HG02981 (cell line): ENCODE measurements at regions not wholly inside any gene's neighbourhood (a gene's known extent, or its start where the extent isn't known, plus 50 kb on each side); places are given as distances from the start of the nearest gene placed in this dataset.
"Not testable (repeated sequence)": the region's sequence is repeated elsewhere in the genome, so short reads cannot be mapped to it uniquely, and the experiment has no call there.

Source experiments
- ATAC-seq: cut with Tn5 transposase; IDR thresholded peaks from one replicate; pipeline ENCODE4 v1.9.1; 2021; ENCODE audit warnings: mild to moderate bottlenecking, moderate library complexity; ENCODE audit not compliant: unreplicated experiment

DNA sequence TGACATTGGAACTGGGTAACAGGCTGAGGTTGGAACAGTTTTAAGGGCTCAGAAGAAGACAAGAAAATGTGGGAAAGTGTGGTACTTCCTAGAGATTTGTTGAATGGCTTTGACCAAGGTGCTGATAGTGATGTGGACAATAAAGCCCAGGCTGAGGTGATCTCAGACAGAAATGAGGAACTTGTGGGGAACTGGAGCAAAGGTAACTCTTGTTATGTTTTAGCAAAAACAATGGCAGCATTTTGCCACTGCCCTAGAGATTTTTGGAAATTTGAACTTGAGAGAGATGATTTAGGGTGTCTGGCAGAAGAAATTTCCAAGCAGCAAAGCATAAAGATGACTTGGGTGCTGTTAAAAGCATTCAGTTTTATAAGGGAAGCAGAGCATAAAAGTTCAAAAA is 474.7 kb upstream of the ADGRB3 start:
- ATAC-seq = no peak

DNA sequence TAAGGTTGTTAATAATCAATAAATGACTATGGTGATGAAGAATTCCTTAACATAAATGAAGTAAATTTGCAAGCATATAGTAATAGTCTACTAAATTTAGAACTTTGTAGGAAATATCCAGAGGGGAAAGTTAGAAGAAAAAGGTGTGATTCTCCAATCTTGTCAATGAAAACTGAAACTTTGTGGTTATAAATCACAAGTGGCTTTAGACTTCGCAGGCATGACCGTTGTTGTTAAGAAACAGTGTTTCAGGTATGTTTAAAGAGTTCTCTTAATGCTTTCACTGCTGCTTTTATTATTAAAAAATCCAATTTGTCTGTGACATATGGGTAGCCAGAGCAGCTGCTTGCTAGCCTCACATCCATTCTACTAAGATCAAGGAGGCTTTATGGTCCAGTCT is 475.6 kb upstream of the ADGRB3 start:
- ATAC-seq = peak; percentile 50

DNA sequence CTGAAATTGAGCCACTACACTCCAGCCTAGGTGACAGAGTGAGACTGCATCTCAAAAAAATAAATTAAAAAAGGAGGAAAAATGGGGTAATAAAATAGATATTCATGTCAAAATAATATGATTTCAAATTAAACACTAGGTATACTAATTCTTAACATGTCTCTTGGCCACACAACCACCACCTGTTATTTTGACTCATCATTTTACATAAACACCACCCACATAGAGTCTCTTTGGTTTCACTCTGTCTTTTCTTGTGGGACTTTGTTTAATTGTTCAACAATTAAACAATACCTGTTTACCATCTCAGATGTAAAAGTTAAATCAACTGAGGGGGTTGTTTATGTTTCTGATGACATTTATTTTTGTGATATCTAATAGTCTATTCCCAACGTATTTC is 476.8 kb upstream of the ADGRB3 start:
- peak; percentile 82 for ATAC-seq

DNA sequence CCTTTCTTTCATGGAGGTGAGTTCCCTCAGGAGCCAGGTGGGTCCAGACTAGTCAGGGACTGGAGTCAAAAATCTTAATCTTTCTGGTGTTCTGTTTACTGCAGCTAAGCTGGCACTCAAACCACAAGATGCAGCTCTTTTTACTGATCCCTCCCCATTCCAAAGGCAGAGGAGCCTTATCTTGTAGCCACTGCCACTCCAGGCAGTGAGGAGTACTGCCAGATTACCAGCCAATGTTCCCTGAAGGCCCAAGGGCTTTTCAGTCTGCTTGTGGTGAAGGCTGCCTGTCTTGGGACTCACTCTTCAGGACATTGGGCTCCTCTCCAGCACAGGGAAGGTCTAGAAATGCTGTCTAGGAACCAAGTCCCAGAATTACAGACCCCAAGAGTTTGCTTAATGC is 490.4 kb upstream of the ADGRB3 start:
- ATAC-seq = no peak

DNA sequence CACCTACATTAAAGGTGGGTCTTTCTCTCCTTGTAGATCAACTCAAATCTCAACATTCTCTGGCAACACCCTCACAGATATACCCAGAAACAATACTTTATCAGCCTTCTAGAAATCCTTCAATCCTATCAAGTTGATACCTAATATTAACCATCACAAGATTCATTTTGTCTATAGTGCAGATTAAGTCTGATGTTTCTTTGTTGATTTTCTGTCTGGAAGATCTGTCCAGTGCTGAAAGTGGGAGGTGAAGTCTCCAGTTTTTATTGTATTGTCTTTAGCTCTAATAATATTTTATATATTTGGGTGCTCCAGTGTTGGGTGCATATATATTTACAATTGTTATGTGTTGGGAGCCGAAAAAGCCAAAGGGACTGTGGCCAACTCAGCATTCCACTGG is 493.9 kb upstream of the ADGRB3 start:
- no peak for ATAC-seq

DNA sequence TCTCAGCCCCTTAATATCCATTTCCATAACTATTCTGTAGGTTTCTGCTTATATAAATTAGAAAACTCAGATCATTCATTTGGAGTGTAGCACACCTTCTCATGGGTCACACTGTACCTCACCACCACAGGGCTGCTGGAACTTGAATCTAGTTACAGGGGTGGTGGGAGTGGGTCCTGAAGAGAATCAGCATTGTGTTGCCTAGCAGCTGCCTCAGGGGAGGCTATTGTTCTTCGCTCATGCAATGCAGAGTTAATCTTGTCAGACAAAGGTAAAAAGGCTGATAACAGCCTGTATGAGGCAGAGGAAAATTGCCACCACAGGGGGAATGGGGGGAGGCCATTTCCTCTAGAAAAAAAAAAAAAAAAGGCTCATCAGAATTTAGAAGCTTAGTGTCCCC is 496.0 kb upstream of the ADGRB3 start:
- ATAC-seq = no peak

DNA sequence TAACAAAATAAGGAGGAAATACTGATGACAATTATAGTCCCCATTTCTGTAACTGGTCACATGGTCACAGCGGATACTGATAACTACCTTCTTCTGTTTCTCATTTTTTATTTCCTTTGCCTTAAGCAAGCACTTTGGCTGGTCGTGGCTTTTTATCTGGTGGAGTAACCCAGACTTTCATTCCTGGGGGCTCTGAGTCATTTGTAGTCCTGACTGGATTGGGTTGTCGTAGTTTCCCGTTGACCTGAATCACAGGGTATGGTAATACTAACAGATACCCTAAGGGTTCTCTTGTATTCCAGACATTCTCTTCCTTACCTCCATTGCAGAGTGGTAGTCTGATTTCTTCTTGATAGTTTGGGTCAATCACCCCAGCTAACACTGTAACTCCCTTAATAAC is 500.3 kb upstream of the ADGRB3 start:
- ATAC-seq = no peak

DNA sequence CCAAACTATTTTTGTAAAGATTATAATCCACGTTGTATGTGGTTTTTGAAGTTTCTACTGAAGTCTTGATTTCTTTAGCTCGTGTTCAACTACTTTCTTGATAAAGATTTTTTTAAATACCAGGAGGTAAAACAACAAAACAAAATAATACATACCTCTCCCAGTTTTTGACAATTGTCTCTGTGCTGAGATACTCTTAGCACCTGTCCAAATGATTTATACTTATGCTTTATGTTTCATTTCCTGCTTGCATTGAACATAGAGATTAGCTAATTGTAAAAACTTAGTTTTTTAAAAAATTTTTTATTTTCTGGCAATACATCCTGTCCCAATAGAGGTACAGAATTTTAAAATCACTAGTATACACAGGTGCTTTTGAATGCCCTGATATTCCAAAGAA is 506.9 kb upstream of the ADGRB3 start:
- ATAC-seq = no peak

DNA sequence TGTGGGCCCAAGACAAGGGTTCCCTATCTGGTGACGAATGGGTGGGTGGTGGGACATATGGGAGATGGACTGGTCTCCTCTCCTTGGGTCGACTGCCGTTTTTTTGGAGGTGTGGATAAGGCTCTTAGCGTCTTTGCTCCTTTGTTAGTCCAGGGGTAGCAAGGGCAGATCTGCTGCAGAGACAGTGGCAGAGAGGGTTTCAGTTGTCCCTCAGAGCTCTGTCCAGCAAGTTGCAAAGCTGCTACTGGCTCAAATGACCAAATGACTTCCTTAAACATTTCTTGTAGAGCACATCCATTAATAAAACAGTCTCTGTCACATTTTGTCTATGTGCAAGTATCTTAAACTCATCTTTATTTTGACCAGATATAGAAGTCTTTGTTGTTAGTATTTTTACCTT is 508.0 kb upstream of the ADGRB3 start:
- ATAC-seq = peak; percentile 6

DNA sequence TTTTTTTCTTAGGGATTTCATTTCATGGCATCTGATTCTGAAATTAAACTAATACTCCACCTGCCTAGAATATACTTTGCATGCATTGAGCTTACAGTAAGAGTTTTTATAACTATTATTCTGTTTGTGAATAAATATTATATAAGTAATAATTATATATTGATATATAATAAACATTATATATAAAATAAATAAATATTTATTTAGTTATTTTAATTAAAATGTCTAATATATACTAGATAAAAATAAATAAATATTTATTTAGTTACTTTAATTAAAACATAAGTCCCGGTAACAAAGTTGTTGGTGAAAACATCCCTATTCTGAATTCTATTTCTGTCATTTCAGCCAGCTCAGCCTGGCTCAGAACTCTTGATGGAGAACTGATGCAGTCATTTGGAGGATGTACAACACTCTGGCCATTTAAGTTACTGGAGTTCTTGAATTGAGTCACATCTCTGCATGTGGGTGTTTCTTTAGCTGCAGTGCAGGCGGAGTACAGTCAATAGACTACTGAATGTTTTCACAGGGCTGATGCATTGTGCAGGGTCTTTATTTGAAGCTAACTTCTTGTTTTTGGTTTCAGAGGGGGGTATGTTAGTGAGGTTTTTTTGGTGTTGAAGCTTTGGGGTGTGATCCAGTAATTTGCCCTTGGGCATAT is 508.9 kb upstream of the ADGRB3 start:
- ATAC-seq = peak; percentile 96

DNA sequence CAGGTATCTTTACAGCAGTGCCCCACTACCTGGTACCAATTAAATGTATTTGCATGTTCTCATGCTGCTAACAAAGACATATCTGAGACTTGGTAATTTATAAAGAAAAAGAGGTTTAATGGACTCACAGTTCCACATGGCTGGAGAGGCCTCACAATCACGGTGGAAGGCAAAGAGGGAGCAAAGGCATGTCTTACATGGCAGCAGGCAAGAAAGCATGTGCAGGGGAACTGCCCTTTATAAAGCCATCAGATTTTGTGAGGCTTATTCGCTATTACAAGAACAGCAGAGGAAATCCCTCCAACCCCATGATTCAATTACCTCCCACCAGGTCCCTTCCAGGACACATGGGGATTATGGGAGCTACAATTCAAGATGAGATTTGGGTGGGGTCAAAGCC is 512.1 kb upstream of the ADGRB3 start:
- ATAC-seq = not testable (repeated sequence)

DNA sequence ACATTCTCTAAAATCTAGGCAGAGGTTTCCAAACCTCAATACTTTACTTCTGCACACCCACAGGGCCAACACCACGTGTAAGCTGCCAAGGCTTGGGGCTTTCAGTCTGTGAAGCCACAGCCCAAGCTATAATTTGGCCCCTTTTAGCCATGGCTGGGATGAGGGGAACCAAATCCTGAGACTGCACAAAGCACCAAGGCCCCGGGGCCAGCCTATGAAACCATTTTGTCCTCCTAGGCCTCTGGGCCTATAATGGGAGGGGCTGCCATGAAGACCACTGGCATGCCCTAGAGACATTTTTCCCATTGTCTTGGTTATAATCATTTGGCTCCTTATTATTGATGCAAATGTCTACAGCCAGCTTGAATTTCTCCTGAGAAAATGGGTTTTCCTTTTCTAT is 513.0 kb upstream of the ADGRB3 start:
- no peak for ATAC-seq

DNA sequence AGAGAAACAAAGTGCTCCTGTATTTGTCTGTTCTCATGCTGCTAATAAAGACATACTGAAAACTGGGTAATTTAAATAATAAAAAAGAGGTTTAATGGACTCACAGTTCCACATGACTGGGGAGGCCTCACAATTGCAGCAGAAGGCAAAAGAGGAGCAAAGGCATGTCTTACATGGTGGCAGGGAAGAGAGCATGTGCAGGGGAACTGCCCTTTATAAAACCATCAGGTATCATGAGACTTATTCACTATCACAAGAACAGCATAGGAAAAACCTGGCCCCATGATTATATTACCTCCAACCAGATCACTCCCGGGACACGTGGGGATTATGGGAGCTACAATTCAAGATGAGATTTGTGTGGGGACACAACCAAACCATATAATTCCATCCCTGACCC is 514.1 kb upstream of the ADGRB3 start:
- not testable (repeated sequence) for ATAC-seq

DNA sequence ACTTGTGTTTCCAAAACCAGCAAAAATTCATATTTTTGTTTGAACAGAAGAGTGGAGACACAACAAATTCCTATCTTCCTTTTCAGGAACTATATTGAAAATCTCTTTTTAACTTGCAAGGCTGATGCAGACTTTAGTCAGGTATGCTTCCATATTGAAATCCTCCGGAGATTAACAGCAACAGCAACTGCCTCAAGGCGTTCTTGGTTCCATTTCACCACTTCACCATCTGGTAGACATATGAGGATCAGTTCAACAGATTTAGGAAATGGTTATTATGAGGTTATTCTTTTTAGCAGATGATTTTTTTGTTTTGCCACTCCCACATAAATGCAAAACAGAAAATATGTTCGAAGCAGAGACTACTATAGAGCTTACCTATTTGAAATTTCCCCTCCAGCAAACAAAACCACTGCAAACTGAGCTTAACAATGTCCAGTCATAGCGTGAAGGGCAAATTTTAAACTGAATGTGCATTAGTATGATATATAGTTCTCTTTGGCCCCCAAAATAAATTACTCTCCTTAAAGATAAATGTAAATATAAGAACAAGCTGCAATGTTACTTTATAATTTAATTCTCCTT is 520.5 kb upstream of the ADGRB3 start:
- ATAC-seq = no peak

DNA sequence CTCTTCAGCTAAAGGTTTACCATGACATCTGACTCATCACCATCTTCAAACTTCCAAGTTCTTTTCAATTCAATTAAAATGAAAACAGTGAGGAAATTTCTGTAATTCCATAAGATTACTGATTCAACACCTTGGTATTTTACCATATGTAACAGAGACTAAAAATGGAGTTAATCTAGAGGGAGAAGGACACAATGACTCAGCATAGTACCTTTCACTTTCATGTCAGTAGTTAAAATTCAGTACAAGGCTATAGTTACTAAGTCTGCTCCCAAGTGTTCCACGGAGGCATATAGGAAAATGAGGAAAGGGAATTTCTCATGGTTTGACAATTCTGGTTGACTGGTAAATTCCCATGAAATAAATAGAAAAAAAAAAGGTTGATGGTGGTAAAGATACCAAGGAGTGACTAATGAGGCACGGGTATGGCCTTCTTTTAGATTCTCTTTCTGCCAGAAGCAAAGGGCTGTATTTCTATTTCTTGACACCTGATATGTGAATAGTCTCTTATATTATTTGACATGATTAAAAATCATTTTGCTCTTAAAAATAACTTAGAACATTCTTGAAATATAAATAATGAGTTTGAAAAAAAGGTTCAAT is 526.7 kb upstream of the ADGRB3 start:
- peak; percentile 89 for ATAC-seq

DNA sequence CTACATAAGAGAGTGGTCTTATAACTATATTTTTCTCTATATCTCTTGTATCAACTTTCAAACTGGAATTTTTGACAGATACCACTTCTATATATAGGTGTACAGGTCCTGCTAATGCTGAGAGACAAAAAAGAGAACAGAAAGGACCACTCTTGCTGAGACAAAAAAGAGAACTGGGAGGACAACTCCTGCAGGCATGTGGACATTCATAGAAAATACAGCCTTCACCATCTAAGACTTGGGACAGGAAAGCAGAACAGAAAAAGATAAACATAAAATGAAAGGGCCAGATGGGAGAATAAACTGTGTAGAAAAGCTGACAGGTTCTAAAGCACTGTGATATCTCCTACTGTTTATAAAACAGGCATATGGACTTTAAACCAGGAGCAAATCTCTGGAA is 541.0 kb upstream of the ADGRB3 start:
- ATAC-seq = peak; percentile 92

DNA sequence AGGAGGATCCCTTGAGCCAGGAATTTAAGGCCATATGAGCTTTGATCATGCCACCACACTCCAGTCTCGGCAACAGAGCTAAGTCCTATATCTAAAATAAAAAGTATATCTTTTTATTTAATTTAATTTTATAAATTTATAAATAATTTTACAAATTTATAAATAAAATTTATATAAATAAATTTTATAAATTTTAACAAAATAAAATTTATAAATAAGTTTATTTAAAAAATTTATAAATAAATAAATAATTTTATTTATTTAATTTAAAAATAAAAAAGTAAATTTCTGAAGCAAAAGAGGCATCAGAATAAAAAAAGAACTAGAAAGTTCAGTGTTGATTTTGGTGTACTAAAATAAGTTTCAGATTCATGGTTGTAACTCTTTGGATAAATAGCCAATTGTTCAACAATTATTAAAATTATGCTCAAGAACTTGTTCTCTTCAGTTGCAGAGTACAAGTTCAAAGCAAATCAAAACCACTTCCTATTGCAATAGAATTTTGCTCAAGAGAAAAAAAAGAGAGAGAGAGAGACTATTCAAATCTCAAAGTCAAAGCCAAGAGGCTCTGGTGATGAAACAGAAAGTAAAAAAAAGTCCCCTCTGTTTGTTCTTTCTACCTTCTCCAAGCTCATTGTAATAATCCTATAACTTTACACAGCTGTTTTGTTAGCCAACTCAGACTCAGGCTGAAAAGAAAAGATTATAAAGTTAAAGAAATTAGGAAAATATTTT is 547.5 kb upstream of the ADGRB3 start:
- peak; percentile 92 for ATAC-seq

DNA sequence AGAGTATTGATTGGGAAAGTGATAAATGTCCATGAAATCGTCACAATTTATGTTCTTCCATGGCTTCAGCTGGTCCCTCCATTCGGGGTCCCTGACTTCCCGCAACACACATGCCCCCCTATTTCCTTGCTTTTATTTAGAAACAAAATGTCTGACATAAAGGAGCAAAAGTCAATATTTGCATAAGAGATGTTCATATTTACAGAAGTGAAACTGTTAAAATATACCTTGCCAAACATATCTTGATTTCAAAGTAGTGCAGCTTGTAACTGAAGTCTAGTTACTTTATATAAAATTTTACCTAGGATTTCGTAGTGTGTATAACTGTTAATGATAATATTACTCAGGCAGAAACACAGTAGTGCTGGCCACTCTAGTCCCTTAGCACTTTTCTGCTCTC is 548.9 kb upstream of the ADGRB3 start:
- ATAC-seq = no peak

DNA sequence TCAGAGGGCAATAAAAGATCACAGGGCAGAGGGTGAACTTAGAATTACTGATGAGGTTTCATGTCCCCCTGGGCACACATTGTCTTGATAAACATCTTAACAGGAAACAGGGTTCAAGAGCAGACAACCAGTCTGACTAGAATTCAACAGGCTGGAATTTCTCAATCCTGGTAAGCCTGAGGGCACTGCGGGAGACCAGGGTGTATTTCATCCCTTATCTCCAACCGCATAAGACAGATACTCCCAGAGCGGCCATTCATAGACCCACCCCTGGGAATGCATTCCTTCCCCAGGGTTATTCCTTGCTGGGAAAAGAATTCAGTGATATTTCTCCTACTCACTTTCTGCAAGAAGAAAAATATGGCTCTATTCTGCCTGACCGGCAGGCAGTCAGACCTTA is 549.5 kb upstream of the ADGRB3 start:
- ATAC-seq = not testable (repeated sequence)

DNA sequence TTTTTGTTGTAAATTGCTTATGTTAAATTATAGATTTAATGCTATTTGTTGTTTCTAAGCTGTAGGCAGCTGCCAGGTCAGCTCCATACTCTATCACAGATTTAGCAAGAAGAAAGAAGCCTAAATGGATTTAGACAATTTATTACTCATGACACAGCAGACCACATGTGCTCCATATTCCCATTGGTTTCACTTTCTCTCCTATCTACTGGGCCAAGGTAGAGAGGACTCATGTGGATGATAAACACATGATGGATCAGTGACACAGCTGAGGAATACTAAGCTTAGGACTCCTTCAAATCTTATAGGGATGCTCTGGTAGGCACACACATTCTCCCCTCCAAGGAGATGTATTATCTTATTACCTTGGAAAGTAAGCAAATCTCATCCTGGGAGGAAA is 553.0 kb upstream of the ADGRB3 start:
- no peak for ATAC-seq

DNA sequence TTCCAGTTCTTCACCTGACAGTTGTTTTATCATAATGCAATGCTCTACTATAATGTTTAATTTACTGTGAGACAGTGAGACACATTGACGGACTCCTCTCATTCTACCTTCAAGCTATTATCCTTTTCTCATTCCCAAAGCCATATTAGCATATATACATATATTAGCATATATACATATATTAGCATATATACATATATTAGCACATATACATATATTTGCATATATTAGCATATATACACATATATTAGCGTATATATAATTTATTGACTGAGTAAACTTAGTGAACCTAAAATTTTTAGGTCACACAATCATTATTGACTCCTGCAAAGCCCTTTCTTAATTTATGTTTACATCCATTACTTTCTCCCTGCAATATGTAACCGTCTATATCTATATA is 555.0 kb upstream of the ADGRB3 start:
- ATAC-seq = no peak

DNA sequence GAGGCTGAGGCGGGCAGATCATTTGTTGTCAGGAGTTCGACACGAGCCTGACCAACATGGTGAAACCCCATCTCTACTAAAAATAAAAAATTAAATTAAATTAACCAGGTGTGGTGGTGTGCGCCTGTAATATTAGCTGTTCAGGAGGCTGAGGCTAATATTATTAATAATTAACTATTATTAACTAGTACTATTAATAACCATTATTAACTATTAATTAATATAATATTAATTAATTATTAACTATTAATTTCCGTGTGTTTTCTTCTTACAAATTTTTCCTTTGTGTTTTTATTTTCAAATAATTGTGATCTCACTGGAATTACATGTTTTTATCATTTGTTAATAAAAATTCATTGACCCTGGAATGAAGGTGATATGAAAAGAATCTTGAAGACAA is 557.4 kb upstream of the ADGRB3 start:
- ATAC-seq = no peak
